H54 (cell line): ENCODE measurements at regions not wholly inside any gene's neighbourhood (a gene's known extent, or its start where the extent isn't known, plus 50 kb on each side); places are given as distances from the start of the nearest gene placed in this dataset.
"Not testable (repeated sequence)": the region's sequence is repeated elsewhere in the genome, so short reads cannot be mapped to it uniquely, and the experiment has no call there.

Experiments used
- DNase-seq: peaks from one replicate; pipeline ENCODE4 v3.0.0; 2011; ENCODE audit warnings: low spot score, mixed read lengths; ENCODE audit not compliant: insufficient read length
- FAIRE-seq: peaks from 3 replicates; lab custom pipeline; 2011; peaks lifted over from hg19 to GRCh38; lab: Jason Lieb, UNC
- POLR2A ChIP-seq: IDR thresholded peaks from 2 replicates; pipeline ENCODE4 v1.6.1; 2011; ENCODE audit warnings: low read depth, mild to moderate bottlenecking, low read length

- no peak for TF ChIP-seq POLR2A
- DNase-seq = no peak
- no peak for FAIRE-seq
These were observed 116.5 kb upstream of the ESR1 start for GRCh38 chr6:151690768-151691562.

GRCh38 chr6:151692216-151692615 is 115.3 kb upstream of the ESR1 start:
- no peak for FAIRE-seq
- TF ChIP-seq POLR2A = no peak

GRCh38 chr6:151693366-151693765 is 114.1 kb upstream of the ESR1 start:
- DNase-seq (no peak), FAIRE-seq (no peak)
- TF ChIP-seq POLR2A = no peak

More at GRCh38 chr6:151692216-151692615, 115.3 kb upstream of the ESR1 start:
- DNase-seq = no peak

GRCh38 chr6:151695156-151695555 is 112.3 kb upstream of the ESR1 start:
- no peak for TF ChIP-seq POLR2A
- no peak for DNase-seq
- no peak for FAIRE-seq

GRCh38 chr6:151696302-151696701 is 111.2 kb upstream of the ESR1 start:
- not testable (repeated sequence) for FAIRE-seq, DNase-seq

GRCh38 chr6:151698931-151699700 is 108.4 kb upstream of the ESR1 start:
- no peak for TF ChIP-seq POLR2A
- DNase-seq (no peak), FAIRE-seq (no peak)

GRCh38 chr6:151699719-151700118 is 107.8 kb upstream of the ESR1 start:
- FAIRE-seq (no peak), DNase-seq (no peak)
- no peak for TF ChIP-seq POLR2A

GRCh38 chr6:151701911-151702562 is 105.4 kb upstream of the ESR1 start:
- FAIRE-seq (no peak), DNase-seq (no peak)
- TF ChIP-seq POLR2A = no peak

GRCh38 chr6:151702851-151703658 is 104.4 kb upstream of the ESR1 start:
- DNase-seq (no peak), FAIRE-seq (no peak)
- no peak for TF ChIP-seq POLR2A

- FAIRE-seq = no peak
- DNase-seq = no peak
- no peak for TF ChIP-seq POLR2A
These were observed 103.1 kb upstream of the ESR1 start for GRCh38 chr6:151704383-151704782.

GRCh38 chr6:151705993-151706733 is 101.3 kb upstream of the ESR1 start:
- FAIRE-seq = no peak
- DNase-seq = no peak
- TF ChIP-seq POLR2A = no peak

GRCh38 chr6:151709329-151709728 is 98.2 kb upstream of the ESR1 start:
- DNase-seq (no peak), FAIRE-seq (no peak)
- TF ChIP-seq POLR2A = no peak

- TF ChIP-seq POLR2A = no peak
- FAIRE-seq = no peak
- DNase-seq = no peak
These were observed 91.0 kb upstream of the ESR1 start for GRCh38 chr6:151716526-151716932.
